ENCODE measurements at regions not wholly inside any gene's neighbourhood (a gene's known extent, or its start where the extent isn't known, plus 50 kb on each side); places are given as distances from the start of the nearest gene placed in this dataset.

DNA sequence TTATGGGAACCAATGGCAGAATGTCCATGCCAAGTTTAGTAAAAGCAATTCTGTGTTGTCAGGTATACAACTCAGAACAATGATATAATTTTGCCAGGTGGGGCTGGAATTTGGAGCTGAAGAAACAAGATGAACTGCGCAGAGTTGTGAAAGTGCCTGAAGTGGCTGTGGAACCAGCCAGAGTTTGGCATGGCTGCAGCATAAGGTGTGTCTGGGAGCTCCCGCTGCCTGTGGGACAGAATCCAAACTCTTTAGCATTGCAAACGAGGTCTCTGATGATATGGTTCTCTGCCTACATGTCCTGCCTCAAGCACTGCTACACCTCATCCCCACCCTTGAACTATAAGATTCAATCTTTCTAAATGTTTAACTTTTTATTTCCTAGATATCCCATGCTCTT, 909.7 kb downstream of the EPHA4 start:
- TF ChIP-seq, protein P1, sequence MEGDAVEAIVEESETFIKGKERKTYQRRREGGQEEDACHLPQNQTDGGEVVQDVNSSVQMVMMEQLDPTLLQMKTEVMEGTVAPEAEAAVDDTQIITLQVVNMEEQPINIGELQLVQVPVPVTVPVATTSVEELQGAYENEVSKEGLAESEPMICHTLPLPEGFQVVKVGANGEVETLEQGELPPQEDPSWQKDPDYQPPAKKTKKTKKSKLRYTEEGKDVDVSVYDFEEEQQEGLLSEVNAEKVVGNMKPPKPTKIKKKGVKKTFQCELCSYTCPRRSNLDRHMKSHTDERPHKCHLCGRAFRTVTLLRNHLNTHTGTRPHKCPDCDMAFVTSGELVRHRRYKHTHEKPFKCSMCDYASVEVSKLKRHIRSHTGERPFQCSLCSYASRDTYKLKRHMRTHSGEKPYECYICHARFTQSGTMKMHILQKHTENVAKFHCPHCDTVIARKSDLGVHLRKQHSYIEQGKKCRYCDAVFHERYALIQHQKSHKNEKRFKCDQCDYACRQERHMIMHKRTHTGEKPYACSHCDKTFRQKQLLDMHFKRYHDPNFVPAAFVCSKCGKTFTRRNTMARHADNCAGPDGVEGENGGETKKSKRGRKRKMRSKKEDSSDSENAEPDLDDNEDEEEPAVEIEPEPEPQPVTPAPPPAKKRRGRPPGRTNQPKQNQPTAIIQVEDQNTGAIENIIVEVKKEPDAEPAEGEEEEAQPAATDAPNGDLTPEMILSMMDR (IDR thresholded peaks at IDR 0.05) = no peak
- TF ChIP-seq ZFX (IDR thresholded peaks at IDR 0.05; ENCODE audit: borderline replicate concordance) = no peak

All from 22Rv1 (cell line).